ENCODE measurements at regions not wholly inside any gene's neighbourhood (a gene's known extent, or its start where the extent isn't known, plus 50 kb on each side); places are given as distances from the start of the nearest gene placed in this dataset.

DNA sequence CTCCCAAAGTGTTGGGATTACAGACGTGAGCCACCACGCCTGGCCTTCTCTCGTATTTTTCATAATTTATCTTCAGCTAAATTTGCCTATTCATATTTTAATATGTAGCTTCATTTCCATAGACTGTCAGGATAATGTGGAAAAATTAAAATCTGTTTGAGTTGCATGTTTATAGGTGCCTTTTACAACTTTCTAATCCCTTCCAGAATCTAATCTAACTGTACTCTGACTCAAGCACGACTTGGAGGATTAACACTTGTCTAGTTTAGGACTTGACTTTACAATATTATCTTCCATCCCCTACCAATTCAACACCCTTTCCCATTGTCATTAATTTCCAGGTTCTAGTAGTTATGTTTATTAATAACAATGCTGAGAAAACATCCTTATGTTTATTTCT lies 1761.5 kb downstream of the MAT2B start:
- H3K27ac ChIP-seq, result no peak overlapping the region
- no peaks in the 10 kb centered on the region for H3K79me2 ChIP-seq
- no peaks in the 10 kb centered on the region for H3K9me3 ChIP-seq (ENCODE audit: low read depth)
- H2AFZ ChIP-seq, result no peak overlapping the region
- H4K20me1 ChIP-seq (ENCODE audit: insufficient read depth, poor library complexity, severe bottlenecking), result no peaks in the 10 kb centered on the region
- no peak overlapping the region for H3K4me2 ChIP-seq
- H3K36me3 ChIP-seq (replicated peaks; ENCODE audit: insufficient read depth, low read depth), result no peaks in the 10 kb centered on the region
- DNase-seq (ENCODE audit: low spot score), result no peak
- no peaks in the 10 kb centered on the region for H3K9me2 ChIP-seq (replicated peaks; ENCODE audit: insufficient read depth)
- 80% methylated on average over 4 of the region's 4 CpGs for WGBS (ENCODE audit: low lambda C conversion rate, missing lambda C conversion rate)
- peaks cover 4% of the 10 kb centered on the region for H3K4me1 ChIP-seq (ENCODE audit: insufficient read depth)
- no peaks in the 10 kb centered on the region for H3K27me3 ChIP-seq
- no peak overlapping the region for H3K4me3 ChIP-seq
- TF ChIP-seq, protein P1, sequence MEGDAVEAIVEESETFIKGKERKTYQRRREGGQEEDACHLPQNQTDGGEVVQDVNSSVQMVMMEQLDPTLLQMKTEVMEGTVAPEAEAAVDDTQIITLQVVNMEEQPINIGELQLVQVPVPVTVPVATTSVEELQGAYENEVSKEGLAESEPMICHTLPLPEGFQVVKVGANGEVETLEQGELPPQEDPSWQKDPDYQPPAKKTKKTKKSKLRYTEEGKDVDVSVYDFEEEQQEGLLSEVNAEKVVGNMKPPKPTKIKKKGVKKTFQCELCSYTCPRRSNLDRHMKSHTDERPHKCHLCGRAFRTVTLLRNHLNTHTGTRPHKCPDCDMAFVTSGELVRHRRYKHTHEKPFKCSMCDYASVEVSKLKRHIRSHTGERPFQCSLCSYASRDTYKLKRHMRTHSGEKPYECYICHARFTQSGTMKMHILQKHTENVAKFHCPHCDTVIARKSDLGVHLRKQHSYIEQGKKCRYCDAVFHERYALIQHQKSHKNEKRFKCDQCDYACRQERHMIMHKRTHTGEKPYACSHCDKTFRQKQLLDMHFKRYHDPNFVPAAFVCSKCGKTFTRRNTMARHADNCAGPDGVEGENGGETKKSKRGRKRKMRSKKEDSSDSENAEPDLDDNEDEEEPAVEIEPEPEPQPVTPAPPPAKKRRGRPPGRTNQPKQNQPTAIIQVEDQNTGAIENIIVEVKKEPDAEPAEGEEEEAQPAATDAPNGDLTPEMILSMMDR (IDR thresholded peaks at IDR 0.05; ENCODE audit: poor library complexity), result no peak
- TF ChIP-seq EZH2 (IDR thresholded peaks at IDR 0.05; ENCODE audit: borderline replicate concordance), result no peak
- no peak for TF ChIP-seq EZH2phosphoT487 (IDR thresholded peaks at IDR 0.05; ENCODE audit: low read depth, severe bottlenecking, unreplicated experiment)

- H4K20me1 ChIP-seq (ENCODE audit: insufficient read depth, poor library complexity, severe bottlenecking), result no peaks in the 10 kb centered on the region
- no peak overlapping the region for H3K4me3 ChIP-seq
- H3K9me3 ChIP-seq (ENCODE audit: low read depth), result no peaks in the 10 kb centered on the region
- H3K36me3 ChIP-seq (replicated peaks; ENCODE audit: insufficient read depth, low read depth), result no peaks in the 10 kb centered on the region
- H3K4me2 ChIP-seq, result no peak overlapping the region
- no peak for DNase-seq (ENCODE audit: low spot score)
- H3K27ac ChIP-seq, result no peak overlapping the region
- no peaks in the 10 kb centered on the region for H3K4me1 ChIP-seq (ENCODE audit: insufficient read depth)
- no peak for TF ChIP-seq EZH2phosphoT487 (IDR thresholded peaks at IDR 0.05; ENCODE audit: low read depth, severe bottlenecking, unreplicated experiment)
- TF ChIP-seq EZH2 (IDR thresholded peaks at IDR 0.05; ENCODE audit: borderline replicate concordance), result no peak
- TF ChIP-seq, protein P1 (IDR thresholded peaks at IDR 0.05; ENCODE audit: poor library complexity), result no peak
- H2AFZ ChIP-seq, result no peak overlapping the region
- no peaks in the 10 kb centered on the region for H3K79me2 ChIP-seq
- H3K9me2 ChIP-seq (replicated peaks; ENCODE audit: insufficient read depth), result no peaks in the 10 kb centered on the region
- WGBS (ENCODE audit: low lambda C conversion rate, missing lambda C conversion rate), result 50% methylated on average over 2 of the region's 2 CpGs
- H3K27me3 ChIP-seq, result no peaks in the 10 kb centered on the region
These were observed 1767.0 kb downstream of the MAT2B start for GRCh38 chr5:165272436-165272835.

DNA sequence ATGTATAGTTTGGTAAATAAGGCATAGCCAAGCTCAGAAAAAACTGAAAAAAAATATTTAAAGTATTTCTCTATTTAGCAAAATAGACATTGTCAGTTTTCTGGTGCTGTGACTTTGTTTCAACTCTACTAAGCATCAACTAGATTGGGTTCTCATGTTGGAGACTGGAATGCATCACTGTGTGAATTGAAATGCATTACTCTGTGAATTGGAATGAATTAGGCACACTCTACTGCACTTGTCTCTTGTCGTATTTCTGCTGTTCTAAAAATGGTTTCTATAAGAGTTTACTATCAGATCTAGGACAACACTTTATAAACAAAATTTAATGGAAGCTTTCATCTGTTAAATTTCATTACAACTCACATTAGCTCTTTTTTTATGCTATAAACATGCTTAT lies 1772.2 kb downstream of the MAT2B start:
- no peak for DNase-seq (ENCODE audit: low spot score)
- Histone ChIP-seq H3K27me3 (no peaks in the 10 kb centered on the region), H3K4me3 (no peak overlapping the region), H3K9me2 (replicated peaks; ENCODE audit: insufficient read depth) (no peaks in the 10 kb centered on the region), H3K9me3 (ENCODE audit: low read depth) (no peaks in the 10 kb centered on the region), H4K20me1 (ENCODE audit: insufficient read depth, poor library complexity, severe bottlenecking) (no peaks in the 10 kb centered on the region), H3K4me2 (no peak overlapping the region), H3K36me3 (replicated peaks; ENCODE audit: insufficient read depth, low read depth) (no peaks in the 10 kb centered on the region), H3K4me1 (ENCODE audit: insufficient read depth) (no peaks in the 10 kb centered on the region), H2AFZ (no peak overlapping the region), H3K27ac (no peak overlapping the region), H3K79me2 (no peaks in the 10 kb centered on the region)
- TF ChIP-seq, protein P1 (IDR thresholded peaks at IDR 0.05; ENCODE audit: poor library complexity), result no peak
- TF ChIP-seq EZH2phosphoT487 (IDR thresholded peaks at IDR 0.05; ENCODE audit: low read depth, severe bottlenecking, unreplicated experiment) (no peak), EZH2 (IDR thresholded peaks at IDR 0.05; ENCODE audit: borderline replicate concordance) (no peak)
- WGBS (ENCODE audit: low lambda C conversion rate, missing lambda C conversion rate), result 64% methylated on average over 1 of the region's 1 CpG

DNA sequence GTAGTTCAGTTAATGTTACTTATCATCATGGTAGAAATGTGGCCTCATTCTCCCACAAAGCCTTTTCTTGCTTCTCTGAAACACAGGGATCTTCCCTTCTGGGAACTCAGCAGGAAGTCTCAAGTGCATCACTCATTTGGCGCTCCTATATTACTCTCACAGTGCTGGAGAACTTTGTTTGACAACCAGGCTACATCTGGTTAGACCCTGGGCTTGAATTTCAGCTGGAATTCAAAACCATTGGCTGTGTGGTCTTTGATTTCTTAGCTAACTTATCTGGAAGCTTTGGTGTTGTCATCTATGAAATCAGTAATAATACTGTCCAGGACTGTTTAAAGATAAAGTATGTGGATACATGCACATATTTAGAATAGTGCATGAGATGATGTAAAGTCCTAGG lies 1777.1 kb downstream of the MAT2B start:
- TF ChIP-seq, protein P1 (IDR thresholded peaks at IDR 0.05; ENCODE audit: poor library complexity), result no peak
- no peak for TF ChIP-seq EZH2 (IDR thresholded peaks at IDR 0.05; ENCODE audit: borderline replicate concordance)
- no peak for TF ChIP-seq EZH2phosphoT487 (IDR thresholded peaks at IDR 0.05; ENCODE audit: low read depth, severe bottlenecking, unreplicated experiment)
- no peak overlapping the region for H3K4me2 ChIP-seq

More for the DNA sequence above, 1777.1 kb downstream of the MAT2B start:
- Histone ChIP-seq H3K9me2 (replicated peaks; ENCODE audit: insufficient read depth) (no peaks in the 10 kb centered on the region), H3K79me2 (no peaks in the 10 kb centered on the region), H3K9me3 (ENCODE audit: low read depth) (no peaks in the 10 kb centered on the region), H3K36me3 (replicated peaks; ENCODE audit: insufficient read depth, low read depth) (no peaks in the 10 kb centered on the region), H3K27ac (no peak overlapping the region), H4K20me1 (ENCODE audit: insufficient read depth, poor library complexity, severe bottlenecking) (no peaks in the 10 kb centered on the region), H3K4me1 (ENCODE audit: insufficient read depth) (no peaks in the 10 kb centered on the region), H2AFZ (no peak overlapping the region), H3K27me3 (no peaks in the 10 kb centered on the region), H3K4me3 (no peak overlapping the region)
- no peak for DNase-seq (ENCODE audit: low spot score)
- WGBS (ENCODE audit: low lambda C conversion rate, missing lambda C conversion rate), result 50% methylated on average over 1 of the region's 1 CpG

Measured in hepatocyte (in vitro differentiated cells).